ENCODE measurements at regions not wholly inside any gene's neighbourhood (a gene's known extent, or its start where the extent isn't known, plus 50 kb on each side); places are given as distances from the start of the nearest gene placed in this dataset.
"Not testable (repeated sequence)": the region's sequence is repeated elsewhere in the genome, so short reads cannot be mapped to it uniquely, and the experiment has no call there.

DNA sequence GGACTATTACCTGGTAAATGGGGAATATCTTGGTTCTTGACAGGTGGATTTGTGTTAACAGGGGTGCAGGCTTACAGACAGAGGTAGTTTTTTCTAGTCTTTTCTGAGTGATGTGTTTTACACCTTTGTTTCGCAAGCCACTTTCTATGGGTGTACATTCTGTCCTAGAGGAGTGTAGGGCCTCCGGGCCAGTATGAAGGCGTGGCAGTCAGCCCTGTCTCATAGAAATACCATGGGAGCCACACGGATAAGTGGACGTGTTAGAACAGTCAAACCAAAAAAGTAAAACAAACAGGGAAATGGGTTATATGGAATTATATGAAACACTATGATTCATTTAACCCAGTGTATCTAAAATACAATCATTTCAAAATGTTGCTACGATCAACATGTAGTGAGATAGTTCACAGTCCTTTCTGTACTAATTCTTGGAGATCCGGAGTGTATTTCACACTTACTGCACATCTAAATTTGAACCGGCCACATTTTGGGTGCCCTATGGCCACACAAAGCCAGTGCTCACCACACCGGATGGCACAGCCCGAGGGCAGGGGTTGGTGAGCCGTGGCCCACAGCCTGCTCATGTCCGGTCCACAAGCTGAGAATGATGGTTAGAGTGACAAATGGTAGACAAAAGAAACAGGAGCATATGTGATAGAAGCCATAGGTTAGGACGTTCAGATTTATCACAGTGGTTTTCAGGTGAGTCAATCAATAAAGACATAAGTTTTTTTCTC lies 80.1 kb upstream of the IRX4 start:
- no peak for DNase-seq (ENCODE audit: low read depth)

DNA sequence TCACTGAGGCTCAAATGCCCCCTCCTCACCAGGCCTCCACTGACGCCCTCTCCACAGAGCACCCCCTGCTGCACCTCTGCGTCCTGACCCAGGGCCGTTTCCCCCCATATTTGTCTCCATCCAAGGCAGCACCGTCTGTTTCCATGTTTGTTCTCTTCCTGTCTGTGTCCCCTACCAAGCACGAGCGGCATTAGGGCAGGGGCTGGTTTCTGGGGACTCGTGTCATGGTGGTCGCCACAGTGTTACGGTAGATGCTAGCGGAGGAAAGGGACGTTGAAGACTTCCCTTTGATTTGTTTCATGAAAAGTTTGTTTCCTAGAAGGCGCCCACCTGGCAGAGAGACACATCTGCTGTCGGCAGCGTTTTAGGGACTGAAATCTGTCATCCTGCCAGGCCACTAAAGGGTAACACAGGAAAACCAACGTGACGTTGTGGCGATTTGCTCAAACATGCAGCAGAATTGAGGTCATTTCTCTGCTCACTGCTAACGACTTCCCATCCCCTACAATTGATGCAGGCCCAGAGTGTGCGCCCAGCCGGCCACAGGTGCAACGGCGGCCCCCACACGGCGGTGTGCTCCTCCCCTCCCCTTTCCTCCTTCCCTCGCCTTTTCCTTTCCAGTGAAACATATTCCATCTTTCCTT lies 79.3 kb upstream of the IRX4 start:
- no peak for DNase-seq (ENCODE audit: low read depth)

DNA sequence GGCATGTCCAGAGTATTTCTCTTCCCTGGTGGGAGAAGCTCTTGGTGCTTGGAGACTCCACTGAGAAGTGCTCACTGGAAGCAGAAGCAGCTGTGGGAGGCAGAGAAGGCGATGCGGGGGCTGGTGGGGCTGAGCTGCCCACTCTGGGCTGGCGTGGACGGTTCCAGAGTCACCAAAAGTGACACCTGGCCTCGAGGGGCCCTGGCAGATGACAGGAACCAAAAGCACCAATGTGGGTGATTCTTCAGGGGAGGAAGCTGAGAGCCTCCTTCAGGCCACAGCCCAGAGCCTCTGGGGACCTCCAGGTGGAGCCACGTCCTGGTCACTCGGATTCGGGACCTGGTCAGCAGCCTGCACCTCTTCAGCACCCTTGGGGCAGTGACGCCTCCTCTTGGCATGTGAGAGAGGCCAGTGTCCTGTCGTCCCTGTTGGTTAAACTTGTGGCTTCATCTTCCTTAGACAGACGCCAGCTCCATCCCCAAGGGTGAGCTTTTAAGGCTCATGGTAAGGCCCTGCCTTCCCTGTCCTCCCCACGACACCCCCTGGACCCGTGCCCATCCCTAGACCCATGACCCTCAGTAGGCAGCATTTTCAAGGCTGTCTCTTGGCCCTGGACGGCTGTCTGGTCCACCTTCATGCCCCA lies 78.7 kb upstream of the IRX4 start:
- DNase-seq (ENCODE audit: low read depth): no peak

DNA sequence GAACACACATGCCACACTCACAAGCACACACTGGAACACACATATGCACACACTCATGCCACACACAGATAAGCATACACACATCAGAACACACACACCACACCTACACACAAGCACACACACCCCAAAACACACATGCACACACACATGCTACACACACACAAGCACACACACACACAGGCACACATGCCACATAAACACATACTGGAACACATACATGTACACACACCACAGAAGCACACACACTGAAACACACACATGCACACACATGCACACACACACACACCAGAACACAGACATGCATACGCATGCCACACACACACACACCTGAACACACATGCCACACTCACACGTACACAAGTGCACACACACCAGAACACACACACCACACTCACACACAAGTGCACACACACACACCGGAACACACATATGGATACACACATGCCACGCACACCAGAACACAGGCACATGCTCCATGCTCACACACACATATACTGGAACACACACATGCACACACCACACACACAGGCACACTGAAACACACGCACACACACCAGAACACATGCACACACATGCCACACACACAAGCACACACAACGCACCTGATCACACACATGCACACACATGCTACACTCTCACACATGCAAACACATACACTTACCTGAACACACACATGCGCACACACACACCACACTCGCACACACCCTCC lies 78.0 kb upstream of the IRX4 start:
- DNase-seq (ENCODE audit: low read depth): no peak

GRCh38 chr5:1959725-1960581 lies 77.2 kb upstream of the IRX4 start:
- DNase-seq (ENCODE audit: low read depth): no peak

DNA sequence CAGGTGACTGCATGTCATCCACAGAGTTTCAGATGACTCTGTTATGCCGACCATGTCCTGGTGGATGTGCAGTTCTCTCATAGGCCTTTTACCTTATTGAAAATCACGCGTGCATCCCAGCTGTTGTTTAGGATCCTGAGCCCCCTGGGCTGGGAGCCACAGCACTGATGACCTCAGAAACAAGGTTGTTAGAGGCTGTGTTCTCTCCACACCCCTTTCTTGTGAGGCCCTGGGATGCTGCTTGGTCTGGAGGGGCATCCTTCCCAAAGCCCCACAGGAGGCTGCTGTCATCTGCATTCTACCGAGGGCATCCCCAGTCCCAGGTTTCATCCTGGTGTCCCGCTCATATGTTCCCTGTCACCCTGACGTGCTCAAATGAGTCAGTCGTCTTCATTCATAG lies 76.5 kb upstream of the IRX4 start:
- DNase-seq (ENCODE audit: low read depth): no peak

DNA sequence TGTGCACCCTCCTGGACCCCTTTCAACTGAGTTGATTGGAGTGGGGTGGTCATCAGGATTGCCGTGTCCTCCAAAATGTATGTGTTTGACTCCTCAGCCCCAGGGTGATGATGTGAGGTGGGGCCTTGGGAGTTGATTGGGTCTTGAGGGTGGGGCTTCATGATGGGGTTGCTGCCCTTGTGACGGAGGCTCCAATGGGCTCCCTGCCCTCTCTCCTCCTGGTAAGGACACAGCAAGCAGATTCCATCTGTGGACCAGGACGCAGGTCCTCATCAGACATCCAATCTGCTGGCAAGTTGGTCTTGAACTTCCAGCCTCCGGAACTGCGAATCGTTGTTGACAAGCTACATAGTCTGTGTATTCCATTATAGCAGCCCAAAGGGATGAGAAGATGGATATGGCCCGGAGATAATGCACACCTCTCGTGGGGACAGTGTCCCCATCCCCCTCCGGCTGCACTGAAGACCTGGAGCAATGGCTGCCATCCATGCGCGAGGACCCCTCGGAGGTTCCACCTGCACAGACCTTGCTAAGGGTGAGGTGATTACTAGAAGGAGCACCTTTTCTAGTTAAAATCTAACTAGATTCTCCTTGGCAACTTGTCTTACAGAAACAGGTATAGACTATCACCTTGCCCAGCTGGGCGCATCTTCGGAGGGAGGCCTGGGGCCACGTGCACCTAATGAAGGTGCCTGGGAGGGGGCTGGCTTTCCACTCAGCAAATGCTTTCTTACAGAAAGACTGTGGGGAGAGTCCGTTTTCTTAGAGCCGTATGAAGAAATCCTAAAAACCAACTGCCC lies 75.7 kb upstream of the IRX4 start:
- no peak for DNase-seq (ENCODE audit: low read depth)

- DNase-seq (ENCODE audit: low read depth): no peak
These were observed 72.9 kb upstream of the IRX4 start for GRCh38 chr5:1955586-1955985.

- not testable (repeated sequence) for DNase-seq (ENCODE audit: low read depth)
These were observed 71.0 kb upstream of the IRX4 start for GRCh38 chr5:1953710-1954109.

GRCh38 chr5:1952444-1953099 lies 69.8 kb upstream of the IRX4 start:
- DNase-seq (ENCODE audit: low read depth): no peak

DNA sequence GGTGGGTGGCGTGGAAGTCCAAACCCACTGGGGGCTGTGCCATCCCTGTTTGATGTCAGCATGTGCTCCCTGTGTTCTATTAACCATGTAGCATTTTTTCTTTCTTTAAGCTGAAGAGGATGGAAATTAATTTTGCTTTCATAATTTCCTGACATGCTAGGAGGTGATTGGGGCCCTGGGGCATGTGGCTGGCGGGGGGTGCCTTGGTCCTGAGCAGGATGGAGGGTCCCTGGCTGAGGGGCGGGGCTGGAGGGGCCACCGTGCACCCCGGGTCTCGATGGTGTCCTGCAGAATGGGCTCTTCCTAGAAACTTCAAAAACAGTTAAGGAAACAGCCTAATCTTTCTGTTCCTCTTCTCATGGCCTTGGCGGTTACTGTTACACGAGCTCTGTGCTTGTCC lies 69.3 kb upstream of the IRX4 start:
- DNase-seq (ENCODE audit: low read depth): no peak

- no peak for DNase-seq (ENCODE audit: low read depth)
These were observed 68.6 kb upstream of the IRX4 start for GRCh38 chr5:1951165-1951816.

GRCh38 chr5:1950708-1951103 lies 68.0 kb upstream of the IRX4 start:
- DNase-seq (ENCODE audit: low read depth): peak; percentile 57

DNA sequence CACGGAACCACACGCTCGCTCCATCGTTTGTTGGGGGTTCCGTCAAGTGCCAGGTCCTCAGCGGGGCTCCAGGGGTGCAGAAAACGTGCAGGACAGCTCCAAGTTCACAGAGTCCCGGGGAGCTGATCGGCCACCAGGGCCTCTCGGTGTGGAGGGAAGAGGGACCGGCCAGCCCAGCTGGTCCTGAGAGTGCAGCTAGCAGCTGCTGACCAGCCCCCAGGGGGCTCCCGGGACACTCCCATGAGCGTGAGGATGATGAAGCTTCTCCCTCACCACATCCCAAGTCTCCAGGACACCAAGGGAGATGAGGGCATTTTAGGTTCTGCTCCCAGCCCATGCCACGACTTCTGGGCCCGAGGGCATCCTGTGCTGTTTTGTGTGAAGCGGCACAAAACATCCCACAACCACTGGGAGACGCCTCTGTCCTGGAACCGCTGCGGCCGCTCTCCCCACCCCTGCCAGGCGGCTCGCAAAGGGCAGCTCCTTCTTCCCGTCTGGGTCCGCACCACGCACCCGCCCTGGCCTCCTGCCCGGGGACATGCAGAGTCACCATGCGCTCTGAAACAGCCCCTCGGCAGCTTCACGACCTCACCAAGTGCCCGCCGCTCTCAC lies 67.5 kb upstream of the IRX4 start:
- DNase-seq (ENCODE audit: low read depth): no peak

GRCh38 chr5:1949253-1949652 lies 66.5 kb upstream of the IRX4 start:
- DNase-seq (ENCODE audit: low read depth): no peak

GRCh38 chr5:1948663-1949191 lies 66.0 kb upstream of the IRX4 start:
- no peak for DNase-seq (ENCODE audit: low read depth)

GRCh38 chr5:1948111-1948510 lies 65.4 kb upstream of the IRX4 start:
- no peak for DNase-seq (ENCODE audit: low read depth)

- no peak for DNase-seq (ENCODE audit: low read depth)
These were observed 64.1 kb upstream of the IRX4 start for GRCh38 chr5:1946776-1947175.

Measured in HT1080 (cell line).